HT1080 (cell line): ENCODE measurements at regions not wholly inside any gene's neighbourhood (a gene's known extent, or its start where the extent isn't known, plus 50 kb on each side); places are given as distances from the start of the nearest gene placed in this dataset.

Experiments used
- DNase-seq: peaks from one replicate; pipeline ENCODE4 v3.0.0-alpha.2; 2015; ENCODE audit warnings: low read depth

DNA sequence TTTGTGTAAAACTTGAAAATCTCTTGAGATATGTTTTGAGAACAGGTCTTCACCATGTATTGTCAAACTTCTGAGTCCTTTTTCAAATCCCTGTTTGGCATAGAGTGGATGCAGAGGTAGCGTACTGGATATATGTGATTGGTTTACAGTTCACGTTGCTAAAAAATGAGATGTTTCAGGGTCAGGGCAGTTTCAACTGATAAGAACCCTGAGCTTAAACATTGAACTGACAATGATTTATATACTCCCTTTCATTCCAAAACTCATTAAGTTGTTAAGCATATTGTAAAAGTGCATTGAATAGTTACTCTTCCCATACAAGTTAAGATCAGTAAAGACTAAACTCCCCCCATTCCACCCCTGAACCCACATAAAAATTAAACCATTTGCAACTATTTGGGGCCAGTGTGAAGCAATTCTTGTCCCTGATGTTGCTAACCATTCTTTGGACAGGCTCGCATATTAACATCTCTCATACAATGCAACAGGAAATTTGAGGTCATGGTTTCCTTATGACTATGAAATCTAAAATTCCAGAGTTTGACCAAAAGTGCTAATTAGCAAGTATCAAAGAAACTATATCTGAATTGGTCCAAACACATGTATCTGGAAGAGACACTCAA is 470.9 kb upstream of the ACVR2A start:
- peak; percentile 17 for DNase-seq

DNA sequence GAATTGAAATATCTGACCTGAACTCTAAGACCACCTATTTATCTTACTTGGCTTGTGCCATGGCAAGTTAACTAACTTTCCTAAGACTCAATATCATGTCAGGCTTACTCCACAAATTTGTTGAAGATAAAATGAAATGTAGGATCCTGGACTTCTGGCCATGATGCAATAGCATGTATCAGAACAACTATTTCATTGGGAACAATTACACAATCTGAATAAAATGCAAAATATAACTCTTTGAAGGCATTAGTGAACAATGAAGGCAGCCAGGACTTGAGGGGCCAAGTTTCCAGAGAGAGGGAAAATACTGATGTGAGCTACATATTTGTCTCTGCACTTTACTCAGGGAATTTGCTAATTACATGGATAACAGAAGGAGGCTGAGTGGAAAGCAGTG is 476.5 kb upstream of the ACVR2A start:
- no peak for DNase-seq

DNA sequence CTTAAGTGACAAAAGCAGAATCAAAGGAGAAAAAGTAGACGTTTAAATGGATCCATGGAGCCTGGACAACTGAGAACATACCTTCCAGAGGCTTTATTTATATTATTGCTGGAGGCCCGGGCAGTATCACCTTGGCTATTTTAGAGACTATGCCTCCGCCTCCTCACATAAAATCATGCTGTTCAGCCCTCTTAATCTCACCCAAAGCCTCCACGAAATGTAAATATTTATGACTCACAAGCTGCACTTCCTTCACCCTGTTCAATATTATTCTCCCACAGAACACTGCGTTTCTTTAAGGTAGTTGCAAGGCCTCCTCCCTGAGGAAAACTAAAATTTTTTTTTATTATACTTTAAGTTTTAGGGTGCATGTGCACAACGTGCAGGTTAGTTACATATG is 478.6 kb upstream of the ACVR2A start:
- DNase-seq, result no peak

DNA sequence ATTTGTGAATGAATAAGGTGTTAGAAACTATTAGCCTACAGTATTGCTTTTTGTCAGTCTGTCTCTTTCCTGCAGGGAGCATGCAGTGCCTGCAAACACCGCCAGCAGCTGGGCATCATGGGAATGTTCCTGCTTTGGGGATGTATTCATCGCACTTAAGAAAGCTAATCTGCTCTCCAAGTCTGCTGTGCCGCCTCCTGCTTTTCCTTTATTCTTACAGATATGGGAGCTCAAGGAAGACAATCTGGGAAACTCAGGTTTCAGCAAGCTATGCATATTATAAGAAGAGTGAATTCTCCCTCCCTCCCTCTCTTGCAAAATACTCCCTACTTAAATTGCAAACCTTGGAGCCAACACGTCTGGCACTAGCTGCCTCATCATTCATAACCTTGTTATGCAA is 479.2 kb upstream of the ACVR2A start:
- DNase-seq, result no peak

DNA sequence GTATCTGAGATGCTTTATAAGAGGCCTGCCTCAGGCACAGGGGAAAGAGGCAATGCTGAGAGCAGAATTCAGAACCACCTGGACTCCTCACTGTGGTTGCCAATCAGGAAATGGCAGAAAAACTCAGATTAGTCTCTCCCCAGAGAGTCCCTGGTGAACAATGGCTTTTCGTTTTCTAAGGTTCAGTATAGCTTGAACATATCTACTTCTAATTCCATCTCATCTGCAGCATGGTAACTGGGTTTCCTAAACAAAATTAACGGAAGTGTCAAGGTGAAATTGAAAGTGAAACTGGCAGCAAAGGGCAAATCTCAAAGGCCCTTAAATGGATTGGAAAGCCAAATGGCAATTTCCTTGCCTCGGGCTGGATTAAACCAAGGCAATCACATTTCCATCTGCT is 480.2 kb upstream of the ACVR2A start:
- DNase-seq, result peak; percentile 21

DNA sequence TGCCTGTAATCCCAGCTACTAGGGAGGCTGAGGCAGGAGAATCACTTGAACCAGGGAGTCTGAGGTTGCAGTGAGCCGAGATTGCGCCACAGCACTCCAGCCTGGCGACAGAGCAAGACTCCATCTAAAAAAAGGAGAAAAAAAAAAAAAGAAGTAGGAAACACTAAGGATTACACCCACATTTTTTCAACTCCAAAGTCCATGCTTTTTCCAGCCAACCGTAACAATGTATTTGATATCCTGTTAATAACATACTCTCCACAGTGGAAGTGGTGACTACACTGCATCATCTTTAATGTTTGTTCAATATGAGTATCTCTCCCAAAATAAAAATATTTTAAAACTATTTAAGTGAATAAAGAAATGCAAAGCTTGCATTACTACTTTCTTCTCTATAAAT is 481.6 kb upstream of the ACVR2A start:
- DNase-seq, result no peak

DNA sequence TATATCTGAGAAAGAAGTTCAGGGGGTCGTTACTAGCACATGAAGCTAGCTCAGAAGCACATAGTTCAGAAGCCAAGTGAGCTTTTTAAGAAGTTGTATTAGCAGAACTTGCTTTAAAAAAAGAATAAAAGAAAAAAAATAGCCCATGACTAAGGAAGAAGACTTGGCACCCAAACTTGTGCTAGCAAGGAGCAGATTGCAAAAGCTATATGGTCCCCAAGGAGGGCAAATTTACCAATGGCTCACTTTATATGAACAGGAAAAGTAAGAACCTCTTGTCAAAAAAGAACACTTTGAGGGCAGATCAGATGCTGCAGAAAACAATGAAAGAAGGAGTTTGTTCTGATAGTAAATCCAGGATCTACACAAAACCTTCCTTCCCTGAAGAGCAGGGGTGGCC is 486.5 kb upstream of the ACVR2A start:
- DNase-seq, result no peak

DNA sequence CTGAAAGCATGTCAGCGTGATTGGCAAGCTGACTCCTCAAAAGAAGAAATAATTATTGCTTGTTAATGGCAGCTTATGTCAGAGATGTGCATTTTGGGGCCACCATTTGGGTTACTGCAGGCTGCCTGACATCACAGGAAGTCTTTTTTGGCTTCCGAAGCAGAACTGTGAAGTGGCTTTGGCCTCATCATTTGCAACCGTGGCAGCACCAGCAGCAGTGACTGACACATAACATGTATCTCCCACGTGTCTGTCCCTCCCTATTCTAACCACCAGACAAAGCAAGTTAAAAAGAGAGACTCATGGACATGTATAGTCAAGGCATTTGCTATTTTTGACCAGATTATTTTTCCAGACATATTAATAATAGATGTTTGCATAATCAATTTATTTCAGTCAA is 488.7 kb upstream of the ACVR2A start:
- no peak for DNase-seq

DNA sequence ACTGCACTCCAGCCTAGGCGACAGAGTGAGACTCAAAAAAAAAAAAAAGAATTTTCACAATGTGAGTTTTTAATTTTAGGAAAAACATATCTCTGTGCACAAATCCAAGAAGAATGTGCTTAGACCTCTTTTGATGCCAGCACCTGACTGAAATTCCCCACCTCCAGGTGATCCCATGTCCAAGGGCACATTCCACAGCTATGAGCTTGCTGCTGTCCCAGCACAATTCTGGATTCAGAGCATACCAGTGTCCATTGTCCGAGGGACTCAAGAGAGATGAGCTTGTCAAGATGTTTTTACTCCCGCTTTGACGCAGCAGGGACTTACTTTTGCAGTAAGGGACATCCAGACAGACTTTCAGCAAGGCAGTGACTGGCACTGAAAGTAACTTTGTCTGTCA is 489.1 kb upstream of the ACVR2A start:
- DNase-seq, result no peak

DNA sequence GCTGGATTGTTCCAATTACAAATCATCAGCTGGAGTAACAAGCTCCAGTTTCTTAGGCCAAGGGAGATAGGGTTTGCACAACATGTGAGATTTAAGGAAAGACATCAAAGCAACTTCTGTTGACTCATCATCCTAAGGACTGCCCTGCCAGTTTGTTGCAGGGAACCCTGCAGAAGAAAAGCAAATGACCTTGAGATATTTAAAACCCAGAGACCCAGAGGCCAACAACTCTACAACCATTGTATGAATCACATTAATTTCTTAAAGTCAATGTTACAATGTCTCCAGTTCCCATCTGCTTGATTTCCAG is 491.8 kb upstream of the ACVR2A start:
- DNase-seq, result no peak

DNA sequence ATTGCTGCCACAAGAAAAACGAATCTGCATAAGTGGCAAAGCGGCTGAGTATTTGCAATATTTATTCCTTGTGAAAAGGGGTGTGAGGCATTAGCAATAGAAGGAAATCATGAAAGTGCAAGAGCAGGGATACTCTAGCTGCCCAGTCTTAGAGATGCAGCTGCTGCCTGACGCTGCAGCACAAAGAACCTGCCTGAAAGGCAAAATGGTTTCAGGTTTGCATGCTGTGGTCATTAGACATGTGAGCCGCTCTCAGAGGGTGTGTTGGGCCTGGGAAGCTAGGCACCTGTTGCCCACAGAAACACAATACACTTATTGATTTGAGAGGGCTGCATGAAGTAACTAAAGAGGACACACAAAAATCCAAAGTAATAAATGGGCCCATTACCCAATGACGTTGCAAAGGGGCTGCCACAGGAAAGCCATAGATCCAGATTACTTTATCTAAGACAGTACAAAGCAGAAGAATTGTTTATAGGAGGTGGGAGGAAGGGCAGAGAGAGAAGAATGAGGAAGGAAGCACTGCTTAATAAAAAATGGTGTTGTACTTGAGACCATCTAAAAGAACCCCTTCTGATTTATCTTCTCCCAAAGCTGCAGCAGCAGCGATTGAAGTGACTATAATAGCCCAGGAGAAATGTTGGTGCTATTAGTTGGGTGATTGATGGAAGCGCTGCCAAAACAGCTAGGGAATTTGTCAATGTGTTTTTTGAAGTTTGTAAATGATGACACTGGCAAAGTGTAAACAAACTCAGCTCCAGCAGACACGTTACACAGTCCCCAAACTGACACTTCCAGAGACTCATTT is 492.4 kb upstream of the ACVR2A start:
- no peak for DNase-seq

DNA sequence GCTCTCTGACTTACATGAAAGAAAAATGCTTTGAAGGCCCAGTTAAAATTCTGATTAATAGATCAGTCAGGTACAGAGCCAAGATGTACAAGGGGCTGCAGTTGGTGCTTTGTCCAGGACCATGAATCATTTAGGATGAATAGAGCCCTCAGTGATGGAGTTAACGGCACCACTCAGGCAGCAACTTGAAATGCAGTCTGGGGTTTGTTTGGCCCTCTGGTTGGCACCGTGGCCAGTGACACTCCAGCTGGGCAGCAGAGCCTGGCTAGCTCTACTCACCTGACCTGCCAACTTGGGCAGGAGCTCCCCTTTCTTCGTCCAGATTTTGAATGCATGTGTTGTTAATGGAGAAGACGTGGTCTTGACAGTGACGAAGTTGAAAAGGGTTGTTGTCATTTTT is 493.0 kb upstream of the ACVR2A start:
- DNase-seq, result no peak

DNA sequence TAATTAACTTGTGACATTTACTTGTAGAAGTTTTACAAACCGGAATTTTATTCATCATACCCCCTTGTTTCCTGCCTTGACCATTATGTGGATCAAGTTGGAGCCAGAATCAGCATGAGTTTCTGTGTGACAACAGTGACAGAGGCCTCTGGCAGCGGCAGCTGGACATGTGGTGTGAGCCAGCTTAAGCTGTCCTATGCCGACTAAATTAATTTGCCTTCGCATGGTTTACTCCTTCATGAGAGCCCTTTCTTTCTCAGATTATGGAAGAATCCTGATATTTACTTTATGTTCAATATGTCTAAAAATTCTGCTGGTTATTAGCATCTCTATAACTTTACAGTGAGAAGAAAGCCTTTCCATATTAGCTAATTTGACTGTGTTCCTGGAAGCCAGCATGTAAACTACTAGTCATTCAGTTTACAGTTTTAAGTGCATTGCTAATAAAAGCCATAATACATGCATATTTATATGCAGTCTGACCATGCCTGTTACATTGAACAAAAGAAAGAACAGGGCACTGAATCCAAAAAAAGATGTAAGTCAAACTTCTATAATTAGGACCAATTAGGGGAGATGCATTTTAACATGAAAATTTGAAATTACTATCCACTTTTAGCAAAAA is 495.8 kb upstream of the ACVR2A start:
- no peak for DNase-seq

DNA sequence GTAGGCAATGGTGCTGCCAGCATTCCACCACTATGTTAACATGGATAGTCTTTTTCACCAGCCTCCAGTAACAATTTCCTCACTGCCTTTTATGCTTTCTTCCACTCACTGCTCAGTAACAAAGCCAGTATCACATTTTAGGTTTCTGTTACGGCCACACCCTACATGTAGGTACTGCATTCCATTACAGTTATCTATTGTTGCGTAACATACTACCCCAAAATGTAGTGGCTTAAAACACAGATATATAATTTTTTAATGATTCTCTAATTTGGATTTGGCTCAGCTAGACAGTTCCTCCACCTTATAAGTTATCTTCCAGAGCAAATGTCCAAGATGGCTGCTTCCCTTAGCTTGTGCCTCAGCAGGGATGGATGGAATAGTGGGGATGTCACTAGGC is 498.7 kb upstream of the ACVR2A start:
- no peak for DNase-seq

DNA sequence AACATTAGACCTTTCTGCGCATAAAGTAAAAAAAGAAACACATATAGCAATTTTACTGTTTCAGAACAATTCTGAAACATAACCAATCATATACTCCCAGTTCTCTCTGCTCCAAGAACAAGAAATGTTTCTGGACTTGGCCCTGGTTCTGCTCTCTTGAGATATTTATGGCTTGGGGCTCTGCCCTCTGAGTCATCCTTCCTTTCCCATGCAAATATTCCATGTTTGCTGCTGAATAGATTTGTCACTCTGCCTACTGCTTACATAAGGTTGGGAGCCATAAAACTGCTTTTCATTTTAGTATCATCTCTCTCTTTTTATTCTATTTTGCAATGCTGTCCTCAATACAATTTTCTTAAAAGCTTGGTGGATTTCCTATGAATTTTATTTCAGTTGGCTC is 499.6 kb upstream of the ACVR2A start:
- peak; percentile 62 for DNase-seq

DNA sequence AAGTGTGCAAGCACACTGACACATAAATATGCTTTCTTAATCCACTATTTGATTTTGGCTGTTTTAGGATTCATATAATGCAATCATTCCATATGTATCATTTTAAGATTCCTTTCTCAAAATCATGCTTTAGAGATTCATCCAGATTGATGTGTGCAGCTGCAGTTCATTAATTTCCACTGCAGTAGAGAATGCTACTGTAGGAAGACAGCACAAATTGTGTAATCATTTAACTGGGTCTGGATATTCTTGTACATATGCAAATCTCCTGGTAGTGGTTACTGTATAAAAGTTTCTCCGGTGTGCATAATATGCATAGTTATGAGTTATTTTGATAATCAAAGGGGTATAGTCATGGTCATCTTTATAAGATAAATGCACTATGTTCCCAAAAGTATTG is 502.5 kb upstream of the ACVR2A start:
- DNase-seq, result no peak

DNA sequence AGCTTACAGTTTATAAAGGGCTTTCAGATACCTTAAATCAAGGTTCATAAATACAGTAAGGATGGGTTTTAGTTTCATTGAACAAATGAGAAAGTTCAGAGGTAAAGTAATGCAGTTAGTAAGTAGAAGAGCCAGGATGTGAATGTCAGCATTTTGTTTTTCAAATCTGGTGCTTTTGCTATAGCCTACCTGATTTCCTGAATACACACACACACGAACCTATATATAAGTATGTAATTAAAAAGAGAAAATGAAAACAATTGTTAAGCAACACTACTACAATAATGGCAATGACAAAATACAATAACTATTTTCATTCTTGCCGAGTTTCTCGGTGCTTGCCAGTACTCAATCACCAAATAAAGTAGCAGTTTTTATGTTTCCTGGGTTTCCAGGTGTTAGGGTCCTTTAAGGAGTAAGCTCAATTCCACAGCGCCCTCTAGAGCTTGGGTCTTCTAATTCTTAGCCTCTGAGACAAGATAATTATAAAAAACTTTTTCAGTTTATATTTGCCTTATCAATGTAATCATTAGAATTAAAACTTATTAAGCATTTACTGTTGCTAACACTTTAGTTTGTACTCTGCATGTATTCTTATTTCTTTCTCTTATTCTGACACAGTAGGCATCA is 512.9 kb upstream of the ACVR2A start:
- DNase-seq, result no peak

DNA sequence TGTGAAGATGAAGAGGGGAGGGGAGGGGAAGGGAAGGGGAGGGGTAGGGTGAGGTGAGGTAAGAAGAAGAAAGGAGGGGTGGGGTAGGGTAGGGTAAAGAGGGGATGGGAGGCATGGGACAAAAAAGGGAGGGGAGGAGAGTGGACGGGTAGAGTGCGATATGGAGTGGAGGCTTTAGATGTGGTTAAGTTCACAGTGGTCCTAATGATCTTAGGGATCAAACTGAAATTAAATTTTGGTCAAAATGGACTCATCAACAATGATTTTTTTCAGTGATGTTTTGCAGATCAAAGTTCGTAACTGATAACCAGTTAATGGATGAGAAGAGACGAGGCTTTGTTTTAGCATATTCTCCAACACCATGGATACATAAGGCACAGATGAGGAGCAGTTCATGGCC is 513.9 kb upstream of the ACVR2A start:
- DNase-seq, result no peak

DNA sequence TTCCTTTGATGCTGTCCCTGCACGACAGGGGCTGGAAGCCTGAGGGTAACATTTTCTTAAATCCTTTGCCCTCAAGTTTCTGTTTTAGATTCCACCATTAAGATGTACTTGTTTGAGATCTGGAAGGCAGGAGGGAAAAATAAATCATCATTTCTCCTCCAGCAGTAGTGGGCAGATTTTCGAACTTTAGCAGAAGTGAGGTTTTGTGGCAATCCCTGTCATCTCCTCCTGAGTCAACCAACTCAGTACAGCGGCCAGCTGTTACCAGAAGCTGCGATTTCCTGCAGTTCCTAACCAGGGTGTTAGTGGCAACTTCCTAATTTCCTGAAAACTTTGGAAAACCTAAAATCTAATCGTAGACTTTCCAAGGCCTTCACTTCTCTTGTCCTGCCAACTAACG is 517.2 kb upstream of the ACVR2A start:
- DNase-seq, result peak; percentile 16

DNA sequence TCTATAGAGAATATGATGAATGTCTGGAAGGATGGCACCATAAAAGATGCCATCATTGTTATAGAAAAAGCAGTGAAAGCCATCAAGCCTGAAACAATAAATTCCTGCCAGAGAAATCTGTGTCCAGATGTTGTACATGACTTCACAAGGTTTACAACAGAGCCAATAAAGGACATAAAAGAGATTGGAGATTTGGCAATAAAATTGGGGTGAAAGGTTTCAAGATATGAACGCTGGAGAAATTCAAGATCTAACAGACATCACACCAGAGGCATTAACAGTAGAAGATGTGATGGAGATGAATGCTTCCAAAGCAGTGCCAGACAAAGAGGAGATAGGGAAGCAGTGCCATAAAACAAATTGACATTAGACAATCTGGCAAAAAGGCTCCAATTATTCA is 518.8 kb upstream of the ACVR2A start:
- DNase-seq, result no peak

DNA sequence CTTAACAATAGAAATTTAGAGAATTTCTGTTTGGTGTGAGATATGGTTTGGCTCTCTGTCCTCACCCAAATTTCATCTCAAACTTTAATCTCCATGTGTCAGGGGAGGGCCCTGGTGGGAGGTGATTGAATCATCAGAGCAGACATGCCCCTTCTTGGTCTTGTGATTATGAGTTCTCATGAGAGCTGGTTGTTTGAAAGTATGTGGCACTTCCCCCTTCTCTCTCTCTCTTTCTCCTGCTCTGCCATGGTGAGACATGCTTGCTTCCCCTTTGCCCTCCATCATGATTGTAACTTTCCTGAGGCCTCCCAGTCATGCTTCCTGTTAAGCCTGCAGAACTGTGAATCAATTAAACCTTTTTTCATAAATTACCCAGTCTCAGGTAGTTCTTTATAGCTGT is 524.7 kb upstream of the ACVR2A start:
- DNase-seq, result peak; percentile 7

DNA sequence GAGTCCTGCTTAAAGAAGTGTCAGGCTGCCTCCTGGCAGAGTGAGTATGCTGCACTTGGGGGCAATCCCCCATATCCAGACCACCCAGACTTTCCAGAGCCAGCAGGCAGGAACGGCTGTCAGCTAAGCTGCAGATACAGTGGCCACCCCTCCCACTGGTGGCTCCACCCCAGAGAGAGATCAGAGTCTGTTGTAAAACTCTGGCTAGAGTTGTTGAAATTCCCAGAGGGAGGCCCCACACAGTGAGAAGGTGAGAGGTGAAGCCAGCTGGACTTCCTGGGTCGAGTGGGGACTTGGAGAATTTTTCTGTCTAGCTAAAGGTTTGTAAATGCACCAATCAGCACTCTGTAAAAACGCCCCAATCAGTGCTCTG is 533.8 kb upstream of the ACVR2A start:
- DNase-seq, result no peak
